ENCODE measurements at regions not wholly inside any gene's neighbourhood (a gene's known extent, or its start where the extent isn't known, plus 50 kb on each side); places are given as distances from the start of the nearest gene placed in this dataset.

DNA sequence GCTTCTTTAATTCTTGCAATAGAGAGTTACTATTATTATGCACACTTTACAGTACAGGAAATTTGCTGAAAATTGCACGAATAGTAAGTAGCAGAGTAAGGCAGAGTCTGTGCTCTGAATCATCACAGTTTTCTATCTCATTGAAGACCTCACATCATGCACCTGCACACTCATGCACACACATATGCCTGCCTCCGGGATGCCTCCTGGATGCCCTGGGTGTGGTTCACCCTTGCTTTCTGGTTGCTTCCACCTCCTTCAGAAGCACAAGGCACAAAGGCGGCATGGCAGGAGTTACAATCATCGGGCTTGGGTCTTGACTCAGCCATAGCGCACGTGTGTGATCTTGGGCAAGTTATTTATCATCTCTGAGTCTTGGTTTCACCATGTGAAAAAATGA lies 564.0 kb downstream of the VRK1 start:
- Histone ChIP-seq H3K4me3 (no peak overlapping the region), H3K4me1 (no peaks in the 10 kb centered on the region), H3K9me3 (no peaks in the 10 kb centered on the region), H3K27me3 (no peaks in the 10 kb centered on the region), H3K27ac (replicated peaks in 1 of 4) (no peak overlapping the region), H3K36me3 (no peaks in the 10 kb centered on the region)
- DNase-seq (ENCODE audit: extremely low spot score), result no peak
- intact Hi-C loops (cut with DNase I), result no loop called here
- WGBS, result 89% methylated on average over 6 of the region's 6 CpGs
- TF ChIP-seq, protein P1, sequence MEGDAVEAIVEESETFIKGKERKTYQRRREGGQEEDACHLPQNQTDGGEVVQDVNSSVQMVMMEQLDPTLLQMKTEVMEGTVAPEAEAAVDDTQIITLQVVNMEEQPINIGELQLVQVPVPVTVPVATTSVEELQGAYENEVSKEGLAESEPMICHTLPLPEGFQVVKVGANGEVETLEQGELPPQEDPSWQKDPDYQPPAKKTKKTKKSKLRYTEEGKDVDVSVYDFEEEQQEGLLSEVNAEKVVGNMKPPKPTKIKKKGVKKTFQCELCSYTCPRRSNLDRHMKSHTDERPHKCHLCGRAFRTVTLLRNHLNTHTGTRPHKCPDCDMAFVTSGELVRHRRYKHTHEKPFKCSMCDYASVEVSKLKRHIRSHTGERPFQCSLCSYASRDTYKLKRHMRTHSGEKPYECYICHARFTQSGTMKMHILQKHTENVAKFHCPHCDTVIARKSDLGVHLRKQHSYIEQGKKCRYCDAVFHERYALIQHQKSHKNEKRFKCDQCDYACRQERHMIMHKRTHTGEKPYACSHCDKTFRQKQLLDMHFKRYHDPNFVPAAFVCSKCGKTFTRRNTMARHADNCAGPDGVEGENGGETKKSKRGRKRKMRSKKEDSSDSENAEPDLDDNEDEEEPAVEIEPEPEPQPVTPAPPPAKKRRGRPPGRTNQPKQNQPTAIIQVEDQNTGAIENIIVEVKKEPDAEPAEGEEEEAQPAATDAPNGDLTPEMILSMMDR (IDR thresholded peaks at IDR 0.05), result no peak
- TF ChIP-seq POLR2A (IDR thresholded peaks at IDR 0.05; ENCODE audit: low read depth) (no peak), POLR2AphosphoS5 (IDR thresholded peaks at IDR 0.05) (no peak), EP300 (IDR thresholded peaks at IDR 0.05) (no peak)

DNA sequence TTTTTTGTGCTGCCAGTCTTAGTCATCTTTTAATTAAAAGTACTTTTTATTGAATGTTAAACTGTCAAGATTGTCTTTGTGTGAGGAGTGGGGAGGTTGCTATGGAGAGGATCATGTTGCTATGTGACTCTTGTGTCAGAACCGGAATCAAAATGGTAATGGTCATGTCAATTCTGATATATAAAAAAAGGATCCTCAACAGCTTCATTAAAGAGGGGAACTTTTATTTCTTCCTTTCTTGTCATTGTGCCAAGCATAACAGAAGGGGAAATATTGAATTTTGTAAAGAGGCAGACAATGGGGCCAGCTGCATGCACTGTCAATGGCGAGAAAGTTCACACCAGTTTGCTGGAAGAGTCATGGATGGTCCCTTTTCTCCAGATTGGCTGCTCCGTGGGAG lies 564.8 kb downstream of the VRK1 start:
- no peaks in the 10 kb centered on the region for H3K9me3 ChIP-seq
- no peak overlapping the region for H3K4me3 ChIP-seq
- intact Hi-C loops (cut with DNase I), result no loop called here
- H3K27ac ChIP-seq (replicated peaks in 1 of 4), result no peak overlapping the region
- WGBS, result 74% methylated on average over 3 of the region's 3 CpGs
- H3K36me3 ChIP-seq, result no peaks in the 10 kb centered on the region
- H3K4me1 ChIP-seq, result no peaks in the 10 kb centered on the region
- TF ChIP-seq EP300 (IDR thresholded peaks at IDR 0.05), result no peak
- TF ChIP-seq, protein P1 (IDR thresholded peaks at IDR 0.05), result no peak
- TF ChIP-seq POLR2A (IDR thresholded peaks at IDR 0.05; ENCODE audit: low read depth), result no peak
- no peak for TF ChIP-seq POLR2AphosphoS5 (IDR thresholded peaks at IDR 0.05)
- no peaks in the 10 kb centered on the region for H3K27me3 ChIP-seq
- DNase-seq (ENCODE audit: extremely low spot score), result no peak

DNA sequence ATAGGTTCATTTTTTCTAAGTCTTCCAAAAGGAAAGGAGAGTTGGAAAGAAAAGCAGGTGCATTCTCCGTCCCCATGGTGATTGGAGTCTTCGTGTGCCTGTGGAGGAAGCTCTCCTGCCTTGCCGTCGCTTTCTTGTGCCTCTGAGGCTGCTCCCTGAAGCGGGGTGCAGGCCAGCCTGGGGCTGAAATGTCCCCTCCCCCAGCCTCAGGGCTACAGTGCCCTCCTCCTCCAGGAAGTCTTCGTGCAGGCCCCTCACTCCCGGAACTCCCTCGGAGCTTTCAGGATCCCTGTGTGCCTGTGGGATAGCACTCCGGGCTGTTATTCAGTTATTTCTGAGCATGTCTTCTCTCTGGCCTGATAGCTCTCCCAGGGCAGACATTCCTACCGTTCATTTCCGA lies 569.2 kb downstream of the VRK1 start:
- H3K27ac ChIP-seq (replicated peaks in 1 of 4), result no peak overlapping the region
- WGBS, result 40% methylated on average over 11 of the region's 11 CpGs
- H3K4me3 ChIP-seq, result no peak overlapping the region
- DNase-seq (ENCODE audit: extremely low spot score), result no peak
- no peaks in the 10 kb centered on the region for H3K36me3 ChIP-seq
- H3K27me3 ChIP-seq, result peaks cover 0 to 4% (median 0%) of the 10 kb centered on the region in 4 donors
- TF ChIP-seq POLR2A (IDR thresholded peaks at IDR 0.05; ENCODE audit: low read depth), result no peak
- TF ChIP-seq POLR2AphosphoS5 (IDR thresholded peaks at IDR 0.05), result no peak
- no peak for TF ChIP-seq EP300 (IDR thresholded peaks at IDR 0.05)
- TF ChIP-seq, protein P1 (IDR thresholded peaks at IDR 0.05), result no peak
- H3K9me3 ChIP-seq, result no peaks in the 10 kb centered on the region
- intact Hi-C loops (cut with DNase I), result no loop called here
- no peaks in the 10 kb centered on the region for H3K4me1 ChIP-seq

DNA sequence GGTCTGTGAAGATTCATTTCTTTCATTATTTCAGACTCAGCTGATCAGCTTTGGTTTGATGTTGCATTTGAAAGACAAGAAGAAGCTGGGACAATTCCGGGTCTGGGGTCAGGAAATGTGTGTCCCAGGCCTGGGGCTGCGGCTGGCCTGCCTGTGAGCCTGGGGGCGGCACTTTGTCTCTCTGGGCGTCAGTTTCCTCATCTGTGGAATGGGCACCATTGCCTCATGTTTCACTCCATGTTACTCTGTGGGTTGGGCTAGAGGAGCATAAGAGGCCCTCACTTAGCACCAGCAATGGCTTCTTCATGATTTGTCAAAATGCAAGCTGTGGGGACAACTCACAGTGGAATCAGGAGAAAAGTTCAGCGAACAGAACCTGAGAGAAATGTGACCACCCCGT lies 570.1 kb downstream of the VRK1 start:
- Histone ChIP-seq H3K27ac (replicated peaks in 1 of 4) (no peak overlapping the region), H3K27me3 (peaks cover 0 to 4% (median 0%) of the 10 kb centered on the region in 4 donors), H3K4me3 (no peak overlapping the region), H3K36me3 (no peaks in the 10 kb centered on the region), H3K4me1 (no peaks in the 10 kb centered on the region), H3K9me3 (peaks cover 0 to 2% (median 0%) of the 10 kb centered on the region in 4 donors)
- 72% methylated on average over 6 of the region's 6 CpGs for WGBS
- no peak for TF ChIP-seq EP300 (IDR thresholded peaks at IDR 0.05)
- TF ChIP-seq, protein P1 (IDR thresholded peaks at IDR 0.05), result no peak
- no peak for TF ChIP-seq POLR2A (IDR thresholded peaks at IDR 0.05; ENCODE audit: low read depth)
- TF ChIP-seq POLR2AphosphoS5 (IDR thresholded peaks at IDR 0.05), result no peak
- no peak for DNase-seq (ENCODE audit: extremely low spot score)
- intact Hi-C loops (cut with DNase I), result no loop called here

DNA sequence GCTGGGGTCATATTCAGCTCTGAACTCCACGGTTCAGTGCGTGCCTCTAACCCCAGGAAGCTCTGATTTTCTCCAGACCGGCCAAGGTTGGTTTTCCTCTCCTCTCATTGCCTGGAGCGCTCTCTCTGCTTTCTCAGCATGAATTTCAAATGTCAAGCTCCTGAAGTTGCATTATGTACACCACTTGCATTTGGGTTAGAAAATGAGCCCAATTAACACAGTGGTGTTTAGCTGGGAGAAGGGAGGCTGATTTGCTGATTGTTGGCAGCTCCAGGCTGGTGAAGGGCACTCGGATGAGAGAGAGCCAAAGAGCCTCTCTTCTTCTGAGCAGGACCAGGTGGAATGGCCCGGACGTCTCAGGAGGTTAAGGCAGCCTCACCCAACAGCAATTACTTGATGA lies 570.9 kb downstream of the VRK1 start:
- Histone ChIP-seq H3K27me3 (peaks cover 0 to 4% (median 0%) of the 10 kb centered on the region in 4 donors), H3K27ac (replicated peaks in 1 of 4) (no peak overlapping the region), H3K9me3 (peaks cover 0 to 3% (median 0%) of the 10 kb centered on the region in 4 donors), H3K4me1 (no peaks in the 10 kb centered on the region), H3K36me3 (no peaks in the 10 kb centered on the region), H3K4me3 (no peak overlapping the region)
- no peak for DNase-seq (ENCODE audit: extremely low spot score)
- intact Hi-C loops (cut with DNase I), result no loop called here
- TF ChIP-seq EP300 (IDR thresholded peaks at IDR 0.05), result no peak
- TF ChIP-seq POLR2AphosphoS5 (IDR thresholded peaks at IDR 0.05), result no peak
- TF ChIP-seq, protein P1 (IDR thresholded peaks at IDR 0.05), result no peak
- no peak for TF ChIP-seq POLR2A (IDR thresholded peaks at IDR 0.05; ENCODE audit: low read depth)
- WGBS, result 74% methylated on average over 7 of the region's 7 CpGs
